H1 (cell line): ENCODE measurements at regions not wholly inside any gene's neighbourhood (a gene's known extent, or its start where the extent isn't known, plus 50 kb on each side); places are given as distances from the start of the nearest gene placed in this dataset.

ENCODE experiments used
- YY1 ChIP-seq: IDR thresholded peaks from 2 replicates; pipeline ENCODE4 v1.6.1; 2011; ENCODE audit warnings: low read depth, mild to moderate bottlenecking, low read length
- TF ChIP-seq, protein P1 (sequence below): fragments of 300-600 bp; sonication (generic); IDR thresholded peaks from 2 replicates; pipeline ENCODE4 v1.7.1; 2012; ENCODE audit warnings: low read length, moderate library complexity, mild to moderate bottlenecking, inconsistent platforms; ENCODE audit not compliant: insufficient replicate concordance
- TF ChIP-seq, protein P2 (sequence below): IDR thresholded peaks from 2 replicates; pipeline ENCODE4 v1.6.1; 2012; ENCODE audit warnings: inconsistent platforms

DNA sequence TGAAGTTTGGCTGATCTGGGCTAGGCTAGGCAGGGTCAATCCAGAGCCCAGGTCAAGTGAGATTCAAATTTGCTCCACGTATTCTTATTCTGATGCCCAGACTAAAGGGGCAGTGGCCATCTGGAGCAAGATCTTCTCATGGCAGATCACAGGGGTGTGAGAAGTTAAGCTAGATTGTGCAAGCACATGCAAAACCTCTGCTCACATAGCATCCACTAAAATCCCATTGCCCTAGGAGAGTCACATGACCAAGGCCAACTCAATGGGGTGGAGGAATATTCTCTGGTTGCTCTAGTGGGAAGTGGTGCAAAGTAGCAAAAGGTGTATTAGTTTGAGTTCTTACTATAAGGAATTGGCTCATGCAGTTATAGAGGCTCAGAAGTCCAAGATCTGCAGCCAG, 318.4 kb upstream of the ASIC2 start (continued):
- TF ChIP-seq, protein P1, sequence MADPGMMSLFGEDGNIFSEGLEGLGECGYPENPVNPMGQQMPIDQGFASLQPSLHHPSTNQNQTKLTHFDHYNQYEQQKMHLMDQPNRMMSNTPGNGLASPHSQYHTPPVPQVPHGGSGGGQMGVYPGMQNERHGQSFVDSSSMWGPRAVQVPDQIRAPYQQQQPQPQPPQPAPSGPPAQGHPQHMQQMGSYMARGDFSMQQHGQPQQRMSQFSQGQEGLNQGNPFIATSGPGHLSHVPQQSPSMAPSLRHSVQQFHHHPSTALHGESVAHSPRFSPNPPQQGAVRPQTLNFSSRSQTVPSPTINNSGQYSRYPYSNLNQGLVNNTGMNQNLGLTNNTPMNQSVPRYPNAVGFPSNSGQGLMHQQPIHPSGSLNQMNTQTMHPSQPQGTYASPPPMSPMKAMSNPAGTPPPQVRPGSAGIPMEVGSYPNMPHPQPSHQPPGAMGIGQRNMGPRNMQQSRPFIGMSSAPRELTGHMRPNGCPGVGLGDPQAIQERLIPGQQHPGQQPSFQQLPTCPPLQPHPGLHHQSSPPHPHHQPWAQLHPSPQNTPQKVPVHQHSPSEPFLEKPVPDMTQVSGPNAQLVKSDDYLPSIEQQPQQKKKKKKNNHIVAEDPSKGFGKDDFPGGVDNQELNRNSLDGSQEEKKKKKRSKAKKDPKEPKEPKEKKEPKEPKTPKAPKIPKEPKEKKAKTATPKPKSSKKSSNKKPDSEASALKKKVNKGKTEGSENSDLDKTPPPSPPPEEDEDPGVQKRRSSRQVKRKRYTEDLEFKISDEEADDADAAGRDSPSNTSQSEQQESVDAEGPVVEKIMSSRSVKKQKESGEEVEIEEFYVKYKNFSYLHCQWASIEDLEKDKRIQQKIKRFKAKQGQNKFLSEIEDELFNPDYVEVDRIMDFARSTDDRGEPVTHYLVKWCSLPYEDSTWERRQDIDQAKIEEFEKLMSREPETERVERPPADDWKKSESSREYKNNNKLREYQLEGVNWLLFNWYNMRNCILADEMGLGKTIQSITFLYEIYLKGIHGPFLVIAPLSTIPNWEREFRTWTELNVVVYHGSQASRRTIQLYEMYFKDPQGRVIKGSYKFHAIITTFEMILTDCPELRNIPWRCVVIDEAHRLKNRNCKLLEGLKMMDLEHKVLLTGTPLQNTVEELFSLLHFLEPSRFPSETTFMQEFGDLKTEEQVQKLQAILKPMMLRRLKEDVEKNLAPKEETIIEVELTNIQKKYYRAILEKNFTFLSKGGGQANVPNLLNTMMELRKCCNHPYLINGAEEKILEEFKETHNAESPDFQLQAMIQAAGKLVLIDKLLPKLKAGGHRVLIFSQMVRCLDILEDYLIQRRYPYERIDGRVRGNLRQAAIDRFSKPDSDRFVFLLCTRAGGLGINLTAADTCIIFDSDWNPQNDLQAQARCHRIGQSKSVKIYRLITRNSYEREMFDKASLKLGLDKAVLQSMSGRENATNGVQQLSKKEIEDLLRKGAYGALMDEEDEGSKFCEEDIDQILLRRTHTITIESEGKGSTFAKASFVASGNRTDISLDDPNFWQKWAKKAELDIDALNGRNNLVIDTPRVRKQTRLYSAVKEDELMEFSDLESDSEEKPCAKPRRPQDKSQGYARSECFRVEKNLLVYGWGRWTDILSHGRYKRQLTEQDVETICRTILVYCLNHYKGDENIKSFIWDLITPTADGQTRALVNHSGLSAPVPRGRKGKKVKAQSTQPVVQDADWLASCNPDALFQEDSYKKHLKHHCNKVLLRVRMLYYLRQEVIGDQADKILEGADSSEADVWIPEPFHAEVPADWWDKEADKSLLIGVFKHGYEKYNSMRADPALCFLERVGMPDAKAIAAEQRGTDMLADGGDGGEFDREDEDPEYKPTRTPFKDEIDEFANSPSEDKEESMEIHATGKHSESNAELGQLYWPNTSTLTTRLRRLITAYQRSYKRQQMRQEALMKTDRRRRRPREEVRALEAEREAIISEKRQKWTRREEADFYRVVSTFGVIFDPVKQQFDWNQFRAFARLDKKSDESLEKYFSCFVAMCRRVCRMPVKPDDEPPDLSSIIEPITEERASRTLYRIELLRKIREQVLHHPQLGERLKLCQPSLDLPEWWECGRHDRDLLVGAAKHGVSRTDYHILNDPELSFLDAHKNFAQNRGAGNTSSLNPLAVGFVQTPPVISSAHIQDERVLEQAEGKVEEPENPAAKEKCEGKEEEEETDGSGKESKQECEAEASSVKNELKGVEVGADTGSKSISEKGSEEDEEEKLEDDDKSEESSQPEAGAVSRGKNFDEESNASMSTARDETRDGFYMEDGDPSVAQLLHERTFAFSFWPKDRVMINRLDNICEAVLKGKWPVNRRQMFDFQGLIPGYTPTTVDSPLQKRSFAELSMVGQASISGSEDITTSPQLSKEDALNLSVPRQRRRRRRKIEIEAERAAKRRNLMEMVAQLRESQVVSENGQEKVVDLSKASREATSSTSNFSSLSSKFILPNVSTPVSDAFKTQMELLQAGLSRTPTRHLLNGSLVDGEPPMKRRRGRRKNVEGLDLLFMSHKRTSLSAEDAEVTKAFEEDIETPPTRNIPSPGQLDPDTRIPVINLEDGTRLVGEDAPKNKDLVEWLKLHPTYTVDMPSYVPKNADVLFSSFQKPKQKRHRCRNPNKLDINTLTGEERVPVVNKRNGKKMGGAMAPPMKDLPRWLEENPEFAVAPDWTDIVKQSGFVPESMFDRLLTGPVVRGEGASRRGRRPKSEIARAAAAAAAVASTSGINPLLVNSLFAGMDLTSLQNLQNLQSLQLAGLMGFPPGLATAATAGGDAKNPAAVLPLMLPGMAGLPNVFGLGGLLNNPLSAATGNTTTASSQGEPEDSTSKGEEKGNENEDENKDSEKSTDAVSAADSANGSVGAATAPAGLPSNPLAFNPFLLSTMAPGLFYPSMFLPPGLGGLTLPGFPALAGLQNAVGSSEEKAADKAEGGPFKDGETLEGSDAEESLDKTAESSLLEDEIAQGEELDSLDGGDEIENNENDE: no peak
- no peak for TF ChIP-seq YY1
- TF ChIP-seq, protein P2, sequence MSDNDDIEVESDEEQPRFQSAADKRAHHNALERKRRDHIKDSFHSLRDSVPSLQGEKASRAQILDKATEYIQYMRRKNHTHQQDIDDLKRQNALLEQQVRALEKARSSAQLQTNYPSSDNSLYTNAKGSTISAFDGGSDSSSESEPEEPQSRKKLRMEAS: no peak
